Thyroid gland (tissue), 4 donors: ENCODE measurements at regions not wholly inside any gene's neighbourhood (a gene's known extent, or its start where the extent isn't known, plus 50 kb on each side); places are given as distances from the start of the nearest gene placed in this dataset.

ENCODE experiments used
- POLR2A ChIP-seq, 2 donors: fragments of 450-650 bp; IDR thresholded peaks; one replicate each; pipeline ENCODE4 v1.6.1; 2017; ENCODE audit warnings: antibody characterized with exemption in 2 of 2, mild to moderate bottlenecking in 2 of 2, moderate library complexity in 1 of 2
- TF ChIP-seq, protein P1 (sequence below), 6 experiments: fragments of 200-600 bp in 3 of 6; fragments of 450-650 bp in 3 of 6; sonication (generic) in 3 of 6; IDR thresholded peaks; one replicate each; pipeline ENCODE4 v1.5.1; 2016 to 2019; ENCODE audit warnings: antibody characterized with exemption in 6 of 6, mild to moderate bottlenecking in 2 of 6, inconsistent platforms in 1 of 6, moderate library complexity in 1 of 6

DNA sequence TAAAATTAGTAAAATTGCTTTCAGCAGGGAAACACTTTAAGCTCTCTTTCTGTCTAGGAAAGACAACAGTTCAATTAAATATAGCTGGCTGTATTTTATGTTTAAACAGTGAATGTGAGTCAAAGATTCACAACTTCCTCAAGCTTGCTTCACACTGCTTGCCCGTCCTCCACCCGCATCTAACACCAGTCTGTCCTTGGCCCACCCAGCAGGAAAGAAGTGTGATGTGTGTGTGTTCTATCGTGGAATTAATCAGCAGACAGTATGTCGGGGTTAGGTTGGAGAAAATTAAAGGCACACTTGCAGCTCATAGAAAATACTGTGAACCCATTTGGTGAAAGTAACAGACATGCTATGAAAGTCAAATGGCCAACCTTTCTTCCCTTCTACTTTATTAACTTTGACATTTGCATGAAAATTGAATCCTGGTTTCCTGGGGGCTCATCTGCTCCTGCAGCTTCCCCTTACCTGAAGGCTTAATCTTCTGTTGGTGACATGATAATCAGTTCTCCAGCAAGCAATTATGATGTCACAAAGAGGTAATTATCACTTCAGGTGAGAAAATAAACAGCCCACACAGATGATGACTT is 182.0 kb downstream of the UXS1 start:
- TF ChIP-seq, protein P1, sequence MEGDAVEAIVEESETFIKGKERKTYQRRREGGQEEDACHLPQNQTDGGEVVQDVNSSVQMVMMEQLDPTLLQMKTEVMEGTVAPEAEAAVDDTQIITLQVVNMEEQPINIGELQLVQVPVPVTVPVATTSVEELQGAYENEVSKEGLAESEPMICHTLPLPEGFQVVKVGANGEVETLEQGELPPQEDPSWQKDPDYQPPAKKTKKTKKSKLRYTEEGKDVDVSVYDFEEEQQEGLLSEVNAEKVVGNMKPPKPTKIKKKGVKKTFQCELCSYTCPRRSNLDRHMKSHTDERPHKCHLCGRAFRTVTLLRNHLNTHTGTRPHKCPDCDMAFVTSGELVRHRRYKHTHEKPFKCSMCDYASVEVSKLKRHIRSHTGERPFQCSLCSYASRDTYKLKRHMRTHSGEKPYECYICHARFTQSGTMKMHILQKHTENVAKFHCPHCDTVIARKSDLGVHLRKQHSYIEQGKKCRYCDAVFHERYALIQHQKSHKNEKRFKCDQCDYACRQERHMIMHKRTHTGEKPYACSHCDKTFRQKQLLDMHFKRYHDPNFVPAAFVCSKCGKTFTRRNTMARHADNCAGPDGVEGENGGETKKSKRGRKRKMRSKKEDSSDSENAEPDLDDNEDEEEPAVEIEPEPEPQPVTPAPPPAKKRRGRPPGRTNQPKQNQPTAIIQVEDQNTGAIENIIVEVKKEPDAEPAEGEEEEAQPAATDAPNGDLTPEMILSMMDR (IDR thresholded peaks at IDR 0.05) = no peak
- TF ChIP-seq POLR2A (IDR thresholded peaks at IDR 0.05) = no peak
